HUES48 (cell line): ENCODE measurements at regions not wholly inside any gene's neighbourhood (a gene's known extent, or its start where the extent isn't known, plus 50 kb on each side); places are given as distances from the start of the nearest gene placed in this dataset.

Experiments used
- H3K27ac ChIP-seq: one replicate; pipeline ENCODE4 v1.7.0; 2013; ENCODE audit warnings: low read depth, low read length, inconsistent platforms
- H3K27me3 ChIP-seq: 2 replicates; pipeline ENCODE4 v1.6.1; 2013; ENCODE audit warnings: mild to moderate bottlenecking, low read length; ENCODE audit not compliant: control insufficient read depth, insufficient read depth
- H3K36me3 ChIP-seq: 2 replicates; pipeline ENCODE4 v1.6.1; 2013; ENCODE audit warnings: low read length; ENCODE audit not compliant: control insufficient read depth, insufficient read depth
- H3K4me1 ChIP-seq: 2 replicates; pipeline ENCODE4 v1.6.1; 2013; ENCODE audit warnings: mild to moderate bottlenecking, low read length; ENCODE audit not compliant: control insufficient read depth, insufficient read depth
- H3K4me3 ChIP-seq: 2 replicates; pipeline ENCODE4 v1.5.1; 2013; ENCODE audit warnings: mild to moderate bottlenecking, low read depth, low read length
- H3K9ac ChIP-seq: 2 replicates; pipeline ENCODE4 v1.6.1; 2013; ENCODE audit warnings: mild to moderate bottlenecking, low read depth, low read length, moderate library complexity
- H3K9me3 ChIP-seq: 2 replicates; pipeline ENCODE4 v1.6.1; 2013; ENCODE audit warnings: low read length; ENCODE audit not compliant: control insufficient read depth, insufficient read depth

- H3K27ac ChIP-seq: no peak overlapping the region
- no peak overlapping the region for H3K9ac ChIP-seq
- H3K9me3 ChIP-seq: 0 out of 2 replicates have a peak, but pooled peaks cover 3% of the 10 kb centered on the region
- peaks cover 17% of the 10 kb centered on the region for H3K4me1 ChIP-seq
- H3K36me3 ChIP-seq: no peaks in the 10 kb centered on the region
- H3K27me3 ChIP-seq: no peaks in the 10 kb centered on the region
- H3K4me3 ChIP-seq: no peak overlapping the region
Measured at GRCh38 chr2:118496467-118496866, 351.0 kb downstream of the EN1 start.

GRCh38 chr2:118495290-118495689 is 352.2 kb downstream of the EN1 start:
- Histone ChIP-seq H3K27ac (no peak overlapping the region), H3K9me3 (0 out of 2 replicates have a peak, but pooled peaks cover 3% of the 10 kb centered on the region), H3K27me3 (no peaks in the 10 kb centered on the region), H3K4me3 (no peak overlapping the region), H3K4me1 (peaks cover 29% of the 10 kb centered on the region), H3K36me3 (no peaks in the 10 kb centered on the region), H3K9ac (no peak overlapping the region)

GRCh38 chr2:118493213-118493612 is 354.2 kb downstream of the EN1 start:
- Histone ChIP-seq H3K27me3 (no peaks in the 10 kb centered on the region), H3K4me3 (no peak overlapping the region), H3K36me3 (no peaks in the 10 kb centered on the region), H3K27ac (no peak overlapping the region), H3K9ac (no peak overlapping the region), H3K9me3 (0 out of 2 replicates have a peak, but pooled peaks cover 3% of the 10 kb centered on the region), H3K4me1 (peaks cover 32% of the 10 kb centered on the region)

- Histone ChIP-seq H3K9me3 (0 out of 2 replicates have a peak, but pooled peaks cover 3% of the 10 kb centered on the region), H3K27ac (no peak overlapping the region), H3K9ac (no peak overlapping the region), H3K36me3 (no peaks in the 10 kb centered on the region), H3K4me3 (no peak overlapping the region), H3K27me3 (no peaks in the 10 kb centered on the region), H3K4me1 (peaks cover 32% of the 10 kb centered on the region)
Measured at GRCh38 chr2:118492335-118492734, 355.1 kb downstream of the EN1 start.

GRCh38 chr2:118490330-118490729 is 357.1 kb downstream of the EN1 start:
- H3K9ac ChIP-seq: no peak overlapping the region
- no peaks in the 10 kb centered on the region for H3K27me3 ChIP-seq
- H3K27ac ChIP-seq: peak overlapping the region; percentile 89

GRCh38 chr2:118489712-118490299 is 357.6 kb downstream of the EN1 start:
- no peak overlapping the region for H3K9ac ChIP-seq
- H3K27ac ChIP-seq: peak overlapping the region; percentile 89
- H3K9me3 ChIP-seq: 0 out of 2 replicates have a peak, but pooled peaks cover 3% of the 10 kb centered on the region
- no peak overlapping the region for H3K4me3 ChIP-seq
- no peaks in the 10 kb centered on the region for H3K27me3 ChIP-seq
- no peaks in the 10 kb centered on the region for H3K36me3 ChIP-seq
- peaks cover 32% of the 10 kb centered on the region for H3K4me1 ChIP-seq

More at GRCh38 chr2:118490330-118490729, 357.1 kb downstream of the EN1 start:
- H3K36me3 ChIP-seq: no peaks in the 10 kb centered on the region
- peaks cover 32% of the 10 kb centered on the region for H3K4me1 ChIP-seq
- H3K4me3 ChIP-seq: no peak overlapping the region
- 0 out of 2 replicates have a peak, but pooled peaks cover 3% of the 10 kb centered on the region for H3K9me3 ChIP-seq

- Histone ChIP-seq H3K36me3 (no peaks in the 10 kb centered on the region), H3K9ac (no peak overlapping the region), H3K4me1 (peaks cover 9% of the 10 kb centered on the region), H3K27ac (no peak overlapping the region), H3K4me3 (no peak overlapping the region), H3K9me3 (no peaks in the 10 kb centered on the region), H3K27me3 (no peaks in the 10 kb centered on the region)
Measured at GRCh38 chr2:118481299-118481698, 366.1 kb downstream of the EN1 start.

GRCh38 chr2:118479020-118479419 is 368.4 kb downstream of the EN1 start:
- no peaks in the 10 kb centered on the region for H3K27me3 ChIP-seq
- H3K36me3 ChIP-seq: no peaks in the 10 kb centered on the region
- peaks cover 20% of the 10 kb centered on the region for H3K4me1 ChIP-seq
- no peak overlapping the region for H3K4me3 ChIP-seq
- H3K27ac ChIP-seq: no peak overlapping the region
- no peaks in the 10 kb centered on the region for H3K9me3 ChIP-seq
- no peak overlapping the region for H3K9ac ChIP-seq

GRCh38 chr2:118477111-118477862 is 370.2 kb downstream of the EN1 start:
- Histone ChIP-seq H3K27ac (no peak overlapping the region), H3K36me3 (no peaks in the 10 kb centered on the region), H3K4me3 (no peak overlapping the region)

GRCh38 chr2:118475622-118476205 is 371.7 kb downstream of the EN1 start:
- Histone ChIP-seq H3K27me3 (no peaks in the 10 kb centered on the region), H3K27ac (no peak overlapping the region), H3K4me3 (no peak overlapping the region), H3K9me3 (no peaks in the 10 kb centered on the region), H3K9ac (no peak overlapping the region), H3K36me3 (no peaks in the 10 kb centered on the region), H3K4me1 (peaks cover 28% of the 10 kb centered on the region)

More at GRCh38 chr2:118477111-118477862, 370.2 kb downstream of the EN1 start:
- peaks cover 28% of the 10 kb centered on the region for H3K4me1 ChIP-seq
- no peaks in the 10 kb centered on the region for H3K9me3 ChIP-seq
- H3K27me3 ChIP-seq: no peaks in the 10 kb centered on the region
- H3K9ac ChIP-seq: no peak overlapping the region

GRCh38 chr2:118474541-118474920 is 372.9 kb downstream of the EN1 start:
- no peak overlapping the region for H3K27ac ChIP-seq

More at GRCh38 chr2:118474541-118474920, 372.9 kb downstream of the EN1 start:
- H3K4me3 ChIP-seq: no peak overlapping the region
- H3K9ac ChIP-seq: no peak overlapping the region
- no peaks in the 10 kb centered on the region for H3K36me3 ChIP-seq
- no peaks in the 10 kb centered on the region for H3K27me3 ChIP-seq
- H3K9me3 ChIP-seq: no peaks in the 10 kb centered on the region
- peaks cover 28% of the 10 kb centered on the region for H3K4me1 ChIP-seq
